ENCODE measurements at regions not wholly inside any gene's neighbourhood (a gene's known extent, or its start where the extent isn't known, plus 50 kb on each side); places are given as distances from the start of the nearest gene placed in this dataset.

DNA sequence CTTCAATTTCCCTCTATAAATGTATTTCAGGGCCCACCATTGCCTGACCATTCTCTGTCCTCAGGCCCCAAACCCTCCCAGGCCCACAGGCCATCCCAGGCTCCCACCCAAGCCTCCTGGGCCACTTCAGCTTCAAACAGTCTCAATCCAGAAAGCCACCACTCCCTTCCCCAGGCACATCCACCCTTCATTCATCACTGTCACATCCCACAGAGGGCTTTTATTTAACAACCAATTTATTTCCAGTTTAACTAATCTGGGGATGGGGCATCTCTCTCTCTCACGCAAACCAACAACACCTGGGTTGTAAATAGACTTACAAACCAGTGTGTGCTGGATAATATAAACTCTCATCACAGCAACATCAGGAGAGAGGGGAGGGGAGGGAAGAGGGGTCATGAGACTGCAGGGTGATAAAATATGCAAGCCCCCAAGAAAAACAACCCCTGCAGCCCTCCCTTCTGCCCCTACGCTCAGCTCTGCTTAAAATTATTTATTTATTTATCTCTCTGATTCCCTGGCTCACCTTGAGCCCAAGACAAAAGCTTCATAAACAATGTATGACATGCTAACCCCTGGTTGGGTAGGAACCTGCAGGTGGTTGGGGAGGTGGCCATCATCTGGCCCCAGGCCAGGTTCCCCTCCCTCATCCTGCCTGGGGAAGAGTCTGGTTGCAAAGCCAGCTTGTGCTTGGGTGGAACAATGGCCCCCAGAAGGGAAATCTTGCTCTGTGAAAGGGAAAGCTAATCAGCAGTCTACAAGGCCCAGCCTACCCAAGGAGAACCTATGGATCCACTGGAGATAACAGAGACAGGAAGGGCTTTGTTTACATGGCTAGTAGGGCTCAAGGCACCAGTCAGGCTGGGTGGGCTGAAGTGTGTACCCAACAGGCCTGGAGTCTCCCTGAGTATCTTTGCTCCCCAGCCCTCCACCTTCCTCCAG, 359.2 kb downstream of the BUD13 start:
- TF ChIP-seq, protein P1, sequence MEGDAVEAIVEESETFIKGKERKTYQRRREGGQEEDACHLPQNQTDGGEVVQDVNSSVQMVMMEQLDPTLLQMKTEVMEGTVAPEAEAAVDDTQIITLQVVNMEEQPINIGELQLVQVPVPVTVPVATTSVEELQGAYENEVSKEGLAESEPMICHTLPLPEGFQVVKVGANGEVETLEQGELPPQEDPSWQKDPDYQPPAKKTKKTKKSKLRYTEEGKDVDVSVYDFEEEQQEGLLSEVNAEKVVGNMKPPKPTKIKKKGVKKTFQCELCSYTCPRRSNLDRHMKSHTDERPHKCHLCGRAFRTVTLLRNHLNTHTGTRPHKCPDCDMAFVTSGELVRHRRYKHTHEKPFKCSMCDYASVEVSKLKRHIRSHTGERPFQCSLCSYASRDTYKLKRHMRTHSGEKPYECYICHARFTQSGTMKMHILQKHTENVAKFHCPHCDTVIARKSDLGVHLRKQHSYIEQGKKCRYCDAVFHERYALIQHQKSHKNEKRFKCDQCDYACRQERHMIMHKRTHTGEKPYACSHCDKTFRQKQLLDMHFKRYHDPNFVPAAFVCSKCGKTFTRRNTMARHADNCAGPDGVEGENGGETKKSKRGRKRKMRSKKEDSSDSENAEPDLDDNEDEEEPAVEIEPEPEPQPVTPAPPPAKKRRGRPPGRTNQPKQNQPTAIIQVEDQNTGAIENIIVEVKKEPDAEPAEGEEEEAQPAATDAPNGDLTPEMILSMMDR (IDR thresholded peaks at IDR 0.05) = no peak
- no peak for TF ChIP-seq TCF7L2 (IDR thresholded peaks at IDR 0.05; ENCODE audit: low read depth, low read length)
- no peak for TF ChIP-seq POLR2AphosphoS5 (IDR thresholded peaks at IDR 0.05; ENCODE audit: low read depth, low read length)
